ENCODE measurements at regions not wholly inside any gene's neighbourhood (a gene's known extent, or its start where the extent isn't known, plus 50 kb on each side); places are given as distances from the start of the nearest gene placed in this dataset.

DNA sequence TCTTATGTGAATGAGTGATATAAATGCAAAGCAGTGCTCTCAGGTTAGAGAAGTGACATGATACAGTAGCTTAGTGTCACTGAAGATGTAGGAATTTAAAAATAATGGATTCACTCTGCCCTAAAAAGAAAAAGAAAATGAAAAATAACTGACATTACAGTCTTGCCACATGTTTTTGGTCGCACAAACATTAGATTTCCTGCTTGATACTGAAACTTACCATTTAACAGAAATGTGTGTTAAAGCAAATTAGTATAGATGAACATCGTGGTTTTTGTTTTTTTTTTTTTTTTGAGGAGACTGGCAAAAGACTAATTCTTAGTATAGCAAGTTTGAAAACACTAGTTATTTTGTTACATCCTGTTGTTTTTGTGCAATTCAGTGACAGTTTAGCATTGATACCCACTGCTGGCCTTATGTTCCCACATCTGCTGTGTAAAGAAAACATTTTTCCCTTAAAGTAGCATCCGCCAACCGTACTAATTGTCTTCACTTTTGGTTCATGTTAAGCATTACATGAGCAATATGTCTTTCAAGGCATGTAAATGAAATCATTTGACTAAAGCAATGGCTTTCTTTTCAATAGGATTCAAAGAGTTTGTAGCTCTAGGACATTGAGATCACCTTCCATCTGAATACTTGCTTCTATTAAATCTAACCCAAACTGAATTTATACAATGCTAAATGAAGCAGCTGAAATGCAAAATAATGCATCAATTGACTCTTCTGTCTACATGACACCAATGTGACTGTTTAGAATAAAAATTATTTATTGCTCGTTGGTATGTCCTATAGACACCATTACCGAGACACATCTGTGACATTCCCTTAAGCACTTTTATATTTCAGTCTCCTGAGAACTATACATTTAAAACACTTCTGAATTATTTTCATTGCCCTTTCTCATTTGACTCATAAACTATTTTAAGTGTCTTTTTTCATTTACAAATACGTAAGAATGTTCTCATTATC, 859.1 kb downstream of the MAT2B start:
- no peaks in the 10 kb centered on the region for H3K4me1 Mint-ChIP-seq (ENCODE audit: insufficient read depth, unreplicated experiment)
- no peak overlapping the region for H3K27ac Mint-ChIP-seq (ENCODE audit: low read depth, unreplicated experiment)
- H3K36me3 Mint-ChIP-seq (ENCODE audit: insufficient read depth, unreplicated experiment) = no peaks in the 10 kb centered on the region
- POLR2A ChIA-PET = interaction anchor here (0.6 kb wide), 1 partner anchor 308 kb away, joined by 3 read pairs; no protein-coding TSS in a partner anchor
- TF ChIP-seq, protein P1, sequence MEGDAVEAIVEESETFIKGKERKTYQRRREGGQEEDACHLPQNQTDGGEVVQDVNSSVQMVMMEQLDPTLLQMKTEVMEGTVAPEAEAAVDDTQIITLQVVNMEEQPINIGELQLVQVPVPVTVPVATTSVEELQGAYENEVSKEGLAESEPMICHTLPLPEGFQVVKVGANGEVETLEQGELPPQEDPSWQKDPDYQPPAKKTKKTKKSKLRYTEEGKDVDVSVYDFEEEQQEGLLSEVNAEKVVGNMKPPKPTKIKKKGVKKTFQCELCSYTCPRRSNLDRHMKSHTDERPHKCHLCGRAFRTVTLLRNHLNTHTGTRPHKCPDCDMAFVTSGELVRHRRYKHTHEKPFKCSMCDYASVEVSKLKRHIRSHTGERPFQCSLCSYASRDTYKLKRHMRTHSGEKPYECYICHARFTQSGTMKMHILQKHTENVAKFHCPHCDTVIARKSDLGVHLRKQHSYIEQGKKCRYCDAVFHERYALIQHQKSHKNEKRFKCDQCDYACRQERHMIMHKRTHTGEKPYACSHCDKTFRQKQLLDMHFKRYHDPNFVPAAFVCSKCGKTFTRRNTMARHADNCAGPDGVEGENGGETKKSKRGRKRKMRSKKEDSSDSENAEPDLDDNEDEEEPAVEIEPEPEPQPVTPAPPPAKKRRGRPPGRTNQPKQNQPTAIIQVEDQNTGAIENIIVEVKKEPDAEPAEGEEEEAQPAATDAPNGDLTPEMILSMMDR (IDR thresholded peaks at IDR 0.05; ENCODE audit: unreplicated experiment) = no peak
- no peaks in the 10 kb centered on the region for H3K9me3 Mint-ChIP-seq (ENCODE audit: unreplicated experiment)
- no peak for DNase-seq (ENCODE audit: unreplicated experiment)
- H3K4me3 Mint-ChIP-seq (ENCODE audit: unreplicated experiment) = no peak overlapping the region
- no peaks in the 10 kb centered on the region for H3K27me3 Mint-ChIP-seq (ENCODE audit: insufficient read depth, unreplicated experiment)
- BruUV-seq (replicated peaks) = no TSS peak
- intact Hi-C loops (cut with micrococcal nuclease) = no loop called here
- CTCF ChIA-PET = no interaction called here

- H3K4me1 Mint-ChIP-seq (ENCODE audit: insufficient read depth, unreplicated experiment) = peaks cover 22% of the 10 kb centered on the region
- no peaks in the 10 kb centered on the region for H3K36me3 Mint-ChIP-seq (ENCODE audit: insufficient read depth, unreplicated experiment)
- TF ChIP-seq, protein P1 (IDR thresholded peaks at IDR 0.05; ENCODE audit: unreplicated experiment) = no peak
- ChIA-PET POLR2A (no interaction called here), CTCF (interaction anchor here (0.6 kb wide), 2 partner anchors 309 to 843 kb away, joined by 3 read pairs; no protein-coding TSS in a partner anchor)
- no peak overlapping the region for H3K27ac Mint-ChIP-seq (ENCODE audit: low read depth, unreplicated experiment)
- intact Hi-C loops (cut with micrococcal nuclease) = no loop called here
- DNase-seq (ENCODE audit: unreplicated experiment) = peak; percentile 73
- H3K27me3 Mint-ChIP-seq (ENCODE audit: insufficient read depth, unreplicated experiment) = no peaks in the 10 kb centered on the region
- no peaks in the 10 kb centered on the region for H3K9me3 Mint-ChIP-seq (ENCODE audit: unreplicated experiment)
- BruUV-seq (replicated peaks) = no TSS peak
- no peak overlapping the region for H3K4me3 Mint-ChIP-seq (ENCODE audit: unreplicated experiment)
Observed at GRCh38 chr5:164370841-164371240, 865.4 kb downstream of the MAT2B start.

- intact Hi-C loops (cut with micrococcal nuclease) = no loop called here
- no peaks in the 10 kb centered on the region for H3K27me3 Mint-ChIP-seq (ENCODE audit: insufficient read depth, unreplicated experiment)
- BruUV-seq (replicated peaks) = no TSS peak
- H3K9me3 Mint-ChIP-seq (ENCODE audit: unreplicated experiment) = no peaks in the 10 kb centered on the region
- no peaks in the 10 kb centered on the region for H3K36me3 Mint-ChIP-seq (ENCODE audit: insufficient read depth, unreplicated experiment)
- no peak overlapping the region for H3K27ac Mint-ChIP-seq (ENCODE audit: low read depth, unreplicated experiment)
- H3K4me1 Mint-ChIP-seq (ENCODE audit: insufficient read depth, unreplicated experiment) = peaks cover 22% of the 10 kb centered on the region
- POLR2A ChIA-PET = interaction anchor here (0.7 to 1.6 kb wide), 2 partner anchors 14 to 22 kb away, joined by 3 read pairs; no protein-coding TSS in a partner anchor
- CTCF ChIA-PET = interaction anchor here (0.7 to 1.8 kb wide), 3 partner anchors 11 to 809 kb away, joined by 4 to 7 read pairs (median 4); no protein-coding TSS in a partner anchor
- TF ChIP-seq, protein P1 (IDR thresholded peaks at IDR 0.05; ENCODE audit: unreplicated experiment) = no peak
- no peak overlapping the region for H3K4me3 Mint-ChIP-seq (ENCODE audit: unreplicated experiment)
- DNase-seq (ENCODE audit: unreplicated experiment) = no peak
Observed at GRCh38 chr5:164372892-164373291, 867.5 kb downstream of the MAT2B start.

DNA sequence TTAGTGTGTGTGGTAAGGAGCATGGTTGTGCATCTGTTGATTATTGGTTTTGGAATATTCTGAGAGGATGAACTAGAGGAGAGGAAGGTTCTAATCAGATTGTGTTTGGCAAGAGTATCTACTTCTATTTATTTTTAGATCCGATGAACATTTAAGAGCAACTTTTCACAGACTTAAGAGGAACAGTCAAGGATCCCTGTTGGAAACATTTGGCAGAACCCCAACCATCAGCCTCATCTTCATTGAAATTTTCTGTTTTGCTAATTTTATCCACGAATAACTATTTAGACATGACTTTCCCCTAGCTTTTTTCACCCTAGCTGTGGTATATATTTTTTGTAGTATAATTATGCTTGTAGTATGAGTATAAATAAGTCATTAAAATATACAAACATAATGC, 868.5 kb downstream of the MAT2B start:
- Mint-ChIP-seq H3K36me3 (ENCODE audit: insufficient read depth, unreplicated experiment) (no peaks in the 10 kb centered on the region), H3K27ac (ENCODE audit: low read depth, unreplicated experiment) (no peak overlapping the region), H3K4me3 (ENCODE audit: unreplicated experiment) (no peak overlapping the region), H3K27me3 (ENCODE audit: insufficient read depth, unreplicated experiment) (no peaks in the 10 kb centered on the region), H3K4me1 (ENCODE audit: insufficient read depth, unreplicated experiment) (peaks cover 22% of the 10 kb centered on the region), H3K9me3 (ENCODE audit: unreplicated experiment) (no peaks in the 10 kb centered on the region)
- no peak for DNase-seq (ENCODE audit: unreplicated experiment)
- no TSS peak for BruUV-seq (replicated peaks)
- TF ChIP-seq, protein P1 (IDR thresholded peaks at IDR 0.05; ENCODE audit: unreplicated experiment) = no peak
- intact Hi-C loops (cut with micrococcal nuclease) = no loop called here
- ChIA-PET POLR2A (interaction anchor here (0.9 kb wide), 1 partner anchor 11 kb away, joined by 4 read pairs; no protein-coding TSS in a partner anchor), CTCF (no interaction called here)

All from MCF 10A (cell line).